HK-2 (cell line): ENCODE measurements at regions not wholly inside any gene's neighbourhood (a gene's known extent, or its start where the extent isn't known, plus 50 kb on each side); places are given as distances from the start of the nearest gene placed in this dataset.
"Not testable (repeated sequence)": the region's sequence is repeated elsewhere in the genome, so short reads cannot be mapped to it uniquely, and the experiment has no call there.

Source experiments
- DNase-seq: peaks from one replicate; pipeline ENCODE4 v3.0.0-alpha.2; 2018; ENCODE audit not compliant: unreplicated experiment

DNA sequence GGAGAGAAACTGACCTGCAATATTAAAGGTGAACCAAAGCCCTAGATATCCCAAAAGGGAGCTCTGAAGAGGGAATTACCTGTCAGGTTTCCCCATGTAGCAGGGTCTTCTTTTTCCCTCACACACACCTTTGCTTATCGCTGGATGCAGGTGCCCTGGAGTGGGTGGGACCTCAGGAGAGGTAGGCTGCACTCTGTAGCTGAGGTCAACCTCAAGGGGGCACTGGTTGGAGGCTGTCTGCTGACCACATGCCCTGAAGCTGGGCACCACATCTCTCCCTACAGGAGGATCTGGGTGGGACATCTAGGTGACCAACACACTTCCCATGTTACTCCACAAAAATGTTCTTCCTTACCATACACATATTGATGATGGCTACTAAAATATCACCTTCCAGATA lies 298.7 kb upstream of the USP25 start:
- DNase-seq = no peak

GRCh38 chr21:15433091-15433490 lies 296.7 kb upstream of the USP25 start:
- DNase-seq = no peak

DNA sequence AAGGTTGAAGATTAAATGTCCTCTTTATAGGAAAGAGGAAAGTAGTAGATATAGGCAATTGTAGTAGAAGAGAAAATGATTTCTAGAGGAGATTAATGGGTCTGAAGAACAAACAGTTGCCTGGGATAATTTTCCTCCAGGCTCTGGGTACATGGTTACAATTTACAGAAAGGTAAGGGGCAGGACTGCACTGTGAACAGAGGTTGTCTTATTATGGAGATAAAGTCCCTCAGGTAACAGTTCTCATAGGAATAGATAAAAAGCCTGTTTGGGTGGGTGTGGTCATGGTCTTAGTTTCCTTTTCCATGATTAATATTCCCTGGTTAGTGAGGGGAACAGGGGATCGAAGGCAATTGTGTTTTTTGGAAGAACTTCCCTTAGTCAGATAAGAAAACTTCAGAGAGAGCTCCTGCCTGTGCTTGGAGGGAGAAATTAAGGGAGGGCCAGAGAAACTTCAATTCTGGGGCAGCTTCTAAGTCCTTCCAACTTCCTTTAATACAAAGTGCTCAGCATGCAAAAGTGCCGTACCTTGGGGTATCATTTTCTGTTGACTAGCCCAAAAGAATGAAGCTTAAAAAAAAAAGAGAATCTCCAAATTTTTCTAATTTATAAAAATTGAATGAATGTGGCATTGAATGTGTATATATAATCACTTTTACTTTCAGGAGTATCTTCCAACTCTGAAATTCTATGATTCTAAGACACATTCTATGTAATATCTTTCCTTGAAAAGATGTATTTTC lies 295.4 kb upstream of the USP25 start:
- no peak for DNase-seq

DNA sequence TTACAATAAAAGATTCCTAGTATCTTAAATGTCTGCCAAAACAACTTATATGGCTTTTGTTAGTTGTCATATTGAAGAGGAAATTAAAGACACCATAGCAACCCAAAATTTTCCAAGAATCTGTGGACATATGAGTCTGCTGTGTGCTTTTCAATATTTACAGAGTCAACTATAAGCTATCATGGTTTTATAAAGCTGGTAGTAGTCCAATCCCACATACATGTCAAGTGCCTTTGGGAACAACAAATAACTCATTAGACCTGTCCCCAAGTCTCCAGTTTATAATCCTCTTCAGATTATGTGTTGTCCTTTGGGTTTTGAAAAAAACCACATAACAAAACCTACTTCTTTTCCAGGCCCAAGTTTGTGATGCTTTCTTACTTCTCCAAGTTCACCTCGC lies 293.8 kb upstream of the USP25 start:
- no peak for DNase-seq

- no peak for DNase-seq
Measured at GRCh38 chr21:15437883-15438282, 291.9 kb upstream of the USP25 start.

DNA sequence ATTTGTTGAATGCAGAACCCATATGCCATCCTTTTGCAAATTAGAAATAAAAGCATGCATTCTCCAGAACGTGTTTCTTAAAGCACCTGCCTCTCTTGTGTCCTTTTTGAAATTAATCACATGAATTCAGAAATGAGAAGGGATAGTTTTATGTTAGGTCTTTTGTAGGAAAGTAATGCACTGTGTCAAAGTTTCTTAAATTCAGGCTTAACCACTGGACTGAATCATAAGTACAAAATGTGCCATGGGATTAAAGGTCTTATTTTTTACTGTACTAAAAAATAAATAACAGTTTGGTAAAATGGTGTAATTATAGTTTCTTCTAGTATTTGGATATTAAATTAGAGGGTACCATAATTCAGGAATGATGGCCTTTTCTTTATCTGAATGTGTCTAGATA lies 290.1 kb upstream of the USP25 start:
- no peak for DNase-seq

DNA sequence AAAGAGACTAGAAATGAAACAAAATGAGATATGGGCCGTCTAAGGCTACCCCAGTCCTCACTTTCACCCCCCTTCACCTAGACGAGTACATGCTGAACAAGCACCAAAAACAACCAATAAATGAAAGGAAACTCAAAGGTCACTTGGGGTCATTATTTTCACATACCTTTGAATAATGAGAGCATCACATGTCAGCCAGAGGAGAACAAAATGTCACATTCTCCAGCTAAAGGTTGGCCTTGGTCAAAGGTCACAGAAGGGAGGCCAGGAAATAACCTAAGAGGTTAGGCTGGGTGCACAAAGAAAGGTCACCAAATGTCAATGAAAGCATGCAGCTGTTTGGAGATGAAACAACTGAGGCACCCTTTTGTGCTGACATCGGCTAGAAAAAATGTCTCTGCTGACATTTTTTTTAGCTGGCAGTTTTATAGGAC lies 288.7 kb upstream of the USP25 start:
- DNase-seq = no peak

DNA sequence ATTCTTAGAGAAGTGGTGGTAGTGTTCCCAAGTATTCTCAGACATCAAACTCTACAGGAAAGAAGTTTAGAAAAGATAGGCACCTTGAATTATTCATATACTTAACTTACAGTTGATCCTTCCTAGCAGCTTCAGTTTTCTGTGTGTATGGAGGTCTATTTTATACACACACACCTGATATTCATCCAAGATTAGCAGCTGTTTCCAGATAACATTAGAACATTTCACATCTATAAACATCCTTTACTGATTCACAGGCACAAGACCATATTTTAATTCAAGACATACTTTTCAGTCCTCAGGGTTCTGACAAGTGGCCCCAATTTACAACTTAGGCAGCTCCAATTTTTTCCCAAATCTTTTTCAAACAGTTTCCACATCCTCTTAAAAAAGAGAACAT lies 287.8 kb upstream of the USP25 start:
- no peak for DNase-seq

DNA sequence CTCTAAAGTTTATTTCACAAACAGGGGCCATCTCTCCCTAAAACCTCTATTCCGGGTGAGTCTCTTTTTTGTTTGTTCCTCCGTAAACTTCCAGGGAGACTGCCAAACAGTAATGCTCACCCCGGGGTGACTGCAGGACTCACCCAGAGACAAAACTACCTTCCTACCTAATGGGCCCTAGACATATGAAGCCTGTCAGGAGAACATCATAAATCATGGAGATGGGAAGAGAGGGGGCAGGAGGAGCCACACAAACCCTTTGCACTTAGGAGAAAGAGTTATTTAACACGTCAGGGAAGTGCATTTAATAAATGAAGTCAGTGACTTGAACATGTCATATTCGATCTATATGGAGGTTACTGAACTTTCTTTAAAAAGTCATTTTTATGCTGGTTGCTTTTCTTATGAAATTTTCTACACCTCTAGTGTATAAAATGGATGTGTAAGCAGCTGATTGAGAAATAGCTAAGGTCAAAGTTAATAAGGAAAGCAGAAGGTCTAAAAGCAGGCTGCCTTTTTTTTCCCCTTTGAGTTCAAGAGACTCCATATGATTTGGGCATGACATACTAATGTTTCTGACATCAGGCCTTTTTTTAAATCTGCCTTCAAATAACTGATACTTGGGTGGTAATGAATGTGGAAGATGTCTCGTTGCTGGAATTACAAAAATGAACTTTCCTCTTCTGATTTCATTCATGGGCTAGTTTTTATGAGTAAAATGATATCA lies 286.9 kb upstream of the USP25 start:
- DNase-seq = no peak

GRCh38 chr21:15443740-15444117 lies 286.1 kb upstream of the USP25 start:
- DNase-seq = no peak

DNA sequence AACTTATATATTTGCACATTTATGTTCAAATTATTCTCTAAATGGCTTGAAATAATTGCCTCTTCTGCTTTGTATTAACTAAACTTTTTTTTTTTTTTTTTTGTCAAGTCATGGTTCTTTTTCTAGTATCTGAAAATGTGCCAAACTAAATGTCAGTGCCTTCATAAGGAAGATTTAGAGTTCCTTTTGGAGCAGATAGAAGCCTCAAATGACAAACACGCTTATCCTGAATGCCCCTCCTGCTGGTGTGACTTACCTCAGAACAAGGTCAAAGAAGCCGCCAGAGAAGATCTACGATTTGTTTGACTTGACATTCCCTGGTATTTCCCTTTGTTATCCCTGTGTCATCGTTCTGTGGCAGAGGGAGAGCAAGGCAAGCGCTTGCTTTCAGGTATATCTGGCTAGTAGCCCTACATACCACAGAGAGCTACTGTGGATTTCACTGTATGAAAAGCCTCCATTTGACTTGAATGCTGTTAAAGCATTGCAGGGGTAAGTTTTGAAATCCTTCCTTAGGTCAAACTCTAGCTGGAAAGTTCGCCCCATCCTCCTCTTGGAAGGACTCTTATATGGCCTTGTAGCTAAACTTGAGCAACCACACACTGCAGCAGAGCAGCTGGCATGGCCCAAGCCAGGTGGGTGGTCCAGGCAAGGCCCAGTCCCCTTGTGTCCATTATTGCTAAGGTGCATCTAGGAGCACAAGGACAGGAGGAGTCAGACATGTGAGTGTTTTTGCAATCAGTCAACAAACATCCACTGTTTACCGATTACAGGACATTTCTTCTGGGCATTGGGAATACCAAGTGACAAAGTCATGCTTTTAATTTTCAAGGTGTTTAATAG lies 285.4 kb upstream of the USP25 start:
- DNase-seq = no peak

GRCh38 chr21:15445327-15445726 lies 284.5 kb upstream of the USP25 start:
- no peak for DNase-seq

DNA sequence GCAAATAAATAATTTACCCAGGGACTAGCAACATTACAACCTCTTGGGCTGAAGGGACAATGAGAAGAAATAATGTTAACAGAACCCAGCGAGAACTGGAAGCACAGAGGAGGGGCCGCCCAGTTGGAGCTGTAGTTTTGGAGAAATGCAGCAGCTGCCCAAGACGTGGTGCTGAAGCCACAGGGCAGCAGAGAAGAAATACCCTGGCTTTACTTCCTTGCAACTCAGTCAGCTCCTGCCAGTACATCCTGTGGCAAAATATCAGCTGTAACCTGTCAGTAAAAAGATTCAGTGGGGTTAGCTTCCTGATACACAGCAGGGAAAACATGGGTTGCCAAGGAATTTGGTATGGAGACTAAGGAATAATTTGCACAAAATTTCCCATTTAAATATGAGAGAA lies 283.6 kb upstream of the USP25 start:
- no peak for DNase-seq

- no peak for DNase-seq
Measured at GRCh38 chr21:15449556-15449955, 280.2 kb upstream of the USP25 start.

DNA sequence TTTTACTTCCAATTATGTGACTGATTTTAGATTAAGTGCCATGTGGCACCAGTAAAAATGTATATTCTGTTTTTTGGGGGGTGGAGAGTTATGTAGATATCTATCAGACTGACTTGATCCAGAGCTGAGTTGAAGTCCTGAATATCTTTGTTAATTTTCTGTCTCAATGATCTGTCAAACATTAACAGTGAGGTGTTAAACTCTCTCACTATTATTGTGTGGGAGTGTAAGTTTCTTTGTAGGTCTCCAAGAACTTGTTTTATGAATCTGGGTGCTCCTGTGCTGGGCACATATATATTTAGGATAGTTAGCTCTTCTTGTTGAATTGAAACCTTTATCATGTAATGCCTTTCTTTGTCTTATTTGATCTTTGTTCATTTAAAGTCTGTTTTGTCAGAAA lies 276.5 kb upstream of the USP25 start:
- DNase-seq = no peak

DNA sequence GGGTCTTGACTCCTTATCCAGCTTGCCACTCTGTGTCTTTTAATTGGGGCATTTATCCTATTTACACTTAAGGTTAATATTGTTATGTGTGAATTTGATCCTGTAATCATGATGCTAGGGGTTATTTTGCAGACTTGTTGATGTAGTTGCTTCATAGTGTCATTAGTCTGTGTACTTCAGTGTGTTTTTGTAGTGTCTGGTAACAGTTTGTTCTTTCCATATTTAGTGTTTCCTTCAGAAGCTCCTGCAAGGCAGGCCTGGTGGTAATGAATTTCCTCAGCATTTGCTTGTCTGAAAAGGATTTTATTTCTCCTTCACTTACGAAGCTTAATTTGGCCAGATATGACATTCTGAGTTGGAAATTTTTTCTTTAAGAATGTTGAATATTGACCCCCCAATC lies 276.0 kb upstream of the USP25 start:
- DNase-seq = not testable (repeated sequence)

DNA sequence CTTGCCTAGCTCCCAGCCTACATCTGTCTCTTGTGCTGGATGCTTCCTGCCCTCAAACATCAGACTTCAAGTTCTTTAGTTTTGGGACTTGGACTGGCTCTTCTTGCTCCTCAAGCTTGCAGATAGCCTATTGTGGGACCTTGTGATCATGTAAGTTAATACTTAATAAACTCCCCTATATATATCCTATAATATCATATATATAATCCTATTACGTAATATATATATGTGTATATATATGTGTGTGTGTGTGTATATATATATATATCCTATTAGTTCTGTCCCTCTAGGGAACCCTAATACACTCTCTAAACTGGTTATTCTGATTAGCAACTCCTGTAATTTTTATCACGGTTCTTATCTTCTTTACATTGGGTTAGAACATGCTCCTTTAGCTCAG lies 274.9 kb upstream of the USP25 start:
- DNase-seq = not testable (repeated sequence)

- DNase-seq = no peak
Measured at GRCh38 chr21:15455819-15456462, 273.8 kb upstream of the USP25 start.

- no peak for DNase-seq
Measured at GRCh38 chr21:15457965-15458364, 271.8 kb upstream of the USP25 start.

DNA sequence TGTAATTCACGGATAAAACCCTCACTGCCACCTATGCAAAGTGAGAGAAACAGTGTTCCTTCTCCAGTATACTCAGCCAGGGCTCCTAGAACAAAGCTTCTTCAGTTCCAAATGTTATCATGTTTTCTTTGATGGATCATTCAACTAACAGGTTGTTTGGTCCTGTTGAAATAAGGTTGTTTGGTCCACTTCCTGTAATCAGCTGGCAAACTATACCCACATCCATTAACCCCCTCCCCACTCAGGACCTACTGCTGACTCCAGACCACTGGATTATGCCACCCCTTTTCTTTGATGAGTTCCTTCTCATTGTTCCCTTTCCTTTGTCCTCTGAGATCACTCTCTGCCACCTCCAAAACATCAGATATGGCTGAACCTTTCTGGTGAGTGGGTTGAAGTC lies 267.7 kb upstream of the USP25 start:
- no peak for DNase-seq

DNA sequence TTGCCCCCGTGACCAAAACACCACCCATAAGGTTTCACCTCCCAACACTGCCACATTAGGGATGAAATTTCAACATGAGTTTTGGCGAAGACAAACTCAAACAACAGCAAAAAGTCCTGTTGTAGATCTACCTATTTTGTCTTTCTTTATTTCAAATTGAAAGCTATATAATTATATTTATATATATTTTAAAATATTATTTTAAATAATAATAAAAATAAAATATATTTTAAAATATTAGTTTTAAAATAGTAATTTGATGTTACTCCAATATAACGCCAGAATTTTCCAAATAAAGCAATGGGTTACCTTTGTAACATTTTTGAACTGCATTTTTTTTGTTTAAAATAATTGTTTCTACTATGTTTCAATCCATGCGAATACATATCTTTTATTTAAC lies 263.5 kb upstream of the USP25 start:
- DNase-seq = no peak

GRCh38 chr21:15468368-15468767 lies 261.4 kb upstream of the USP25 start:
- DNase-seq = no peak
